Thoracic aorta (tissue), 2 donors: ENCODE measurements at regions not wholly inside any gene's neighbourhood (a gene's known extent, or its start where the extent isn't known, plus 50 kb on each side); places are given as distances from the start of the nearest gene placed in this dataset.

Source experiments
- ATAC-seq: fragments of 150-250 bp; one replicate; pipeline ENCODE4 v1.8.0; 2017; ENCODE audit warnings: low read depth; ENCODE audit not compliant: insufficient number of reproducible peaks, low FRiP score
- DNase-seq: peaks from one replicate; pipeline ENCODE4 v3.0.0-alpha.2; 2020; ENCODE audit warnings: low spot score
- H3K27ac ChIP-seq, 2 donors: fragments of 200-600 bp; sonication (generic); 1 replicate in 1 of 2; 2 replicates in 1 of 2; pipeline ENCODE4 v1.5.1; 2016; ENCODE audit warnings: mild to moderate bottlenecking in 2 of 2, moderate library complexity in 2 of 2
- H3K27me3 ChIP-seq: fragments of 200-600 bp; sonication (generic); replicated peaks from 2 replicates; pipeline ENCODE4 v1.6.0; 2016; ENCODE audit warnings: mild to moderate bottlenecking; ENCODE audit not compliant: insufficient read depth
- H3K36me3 ChIP-seq: fragments of 200-600 bp; sonication (generic); one replicate; pipeline ENCODE4 v1.5.1; 2016
- H3K4me1 ChIP-seq, 2 donors: fragments of 200-600 bp; sonication (generic); 1 replicate in 1 of 2; 2 replicates in 1 of 2; pipeline versions ENCODE4 v1.5.1 to v1.6.0; 2016; ENCODE audit warnings: low read depth in 2 of 2, mild to moderate bottlenecking in 1 of 2; ENCODE audit not compliant: control insufficient read depth in 1 of 2
- H3K4me3 ChIP-seq: fragments of 200-600 bp; sonication (generic); 2 replicates; pipeline ENCODE4 v1.5.1; 2016; ENCODE audit warnings: mild to moderate bottlenecking
- H3K9me3 ChIP-seq: fragments of 200-600 bp; sonication (generic); 2 replicates; pipeline ENCODE4 v1.5.1; 2016
- TF ChIP-seq, protein P1 (sequence below): fragments of 200-600 bp; sonication (generic); IDR thresholded peaks from one replicate; pipeline ENCODE4 v1.5.1; 2019; ENCODE audit warnings: antibody characterized with exemption

DNA sequence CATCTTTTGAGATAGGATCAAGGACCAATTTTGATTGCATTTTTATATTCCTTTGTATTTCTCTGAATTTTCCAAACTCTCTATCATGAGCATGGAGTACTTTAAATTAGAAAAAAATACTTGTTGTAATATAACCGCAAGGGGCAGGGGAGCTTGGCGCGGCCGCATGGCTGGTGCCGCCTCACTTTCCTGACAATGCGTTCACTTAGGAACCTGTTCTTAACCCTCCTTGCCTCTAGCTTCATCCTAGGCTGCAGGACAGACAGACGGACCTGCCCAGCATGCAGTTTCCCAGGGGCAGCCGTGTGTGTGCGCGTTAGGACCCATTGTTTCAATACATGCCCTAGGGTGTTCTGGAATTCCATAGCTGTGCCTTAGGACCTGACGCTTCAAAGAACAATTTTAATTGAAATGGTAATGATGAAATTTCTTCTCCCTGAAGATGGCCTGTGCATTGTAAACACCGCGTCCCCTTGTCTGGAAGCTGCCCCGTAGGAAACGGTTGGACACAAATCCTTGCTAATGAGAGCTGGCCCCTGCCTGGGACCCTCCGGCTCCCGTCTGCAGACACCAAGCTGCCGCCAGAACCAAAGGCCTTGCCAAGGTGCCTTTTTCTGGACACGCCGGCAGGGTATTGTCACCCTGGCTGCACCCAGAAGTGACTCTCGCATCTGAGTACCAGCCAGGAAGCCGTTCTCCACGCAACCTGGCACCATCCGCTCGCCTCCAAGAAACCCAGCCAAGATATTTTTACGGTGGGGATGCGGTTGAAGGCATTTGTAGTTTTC, 466.4 kb downstream of the NPHP4 start:
- no peak overlapping the region for H3K27ac ChIP-seq
- ATAC-seq (no peak), DNase-seq (no peak)
- H3K4me1 ChIP-seq: no peaks in the 10 kb centered on the region
- no peak overlapping the region for H3K4me3 ChIP-seq
- no peaks in the 10 kb centered on the region for H3K9me3 ChIP-seq
- TF ChIP-seq, protein P1, sequence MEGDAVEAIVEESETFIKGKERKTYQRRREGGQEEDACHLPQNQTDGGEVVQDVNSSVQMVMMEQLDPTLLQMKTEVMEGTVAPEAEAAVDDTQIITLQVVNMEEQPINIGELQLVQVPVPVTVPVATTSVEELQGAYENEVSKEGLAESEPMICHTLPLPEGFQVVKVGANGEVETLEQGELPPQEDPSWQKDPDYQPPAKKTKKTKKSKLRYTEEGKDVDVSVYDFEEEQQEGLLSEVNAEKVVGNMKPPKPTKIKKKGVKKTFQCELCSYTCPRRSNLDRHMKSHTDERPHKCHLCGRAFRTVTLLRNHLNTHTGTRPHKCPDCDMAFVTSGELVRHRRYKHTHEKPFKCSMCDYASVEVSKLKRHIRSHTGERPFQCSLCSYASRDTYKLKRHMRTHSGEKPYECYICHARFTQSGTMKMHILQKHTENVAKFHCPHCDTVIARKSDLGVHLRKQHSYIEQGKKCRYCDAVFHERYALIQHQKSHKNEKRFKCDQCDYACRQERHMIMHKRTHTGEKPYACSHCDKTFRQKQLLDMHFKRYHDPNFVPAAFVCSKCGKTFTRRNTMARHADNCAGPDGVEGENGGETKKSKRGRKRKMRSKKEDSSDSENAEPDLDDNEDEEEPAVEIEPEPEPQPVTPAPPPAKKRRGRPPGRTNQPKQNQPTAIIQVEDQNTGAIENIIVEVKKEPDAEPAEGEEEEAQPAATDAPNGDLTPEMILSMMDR: no peak
- no peaks in the 10 kb centered on the region for H3K27me3 ChIP-seq
- no peaks in the 10 kb centered on the region for H3K36me3 ChIP-seq

- Histone ChIP-seq H3K27me3 (no peaks in the 10 kb centered on the region), H3K9me3 (no peaks in the 10 kb centered on the region), H3K4me1 (no peaks in the 10 kb centered on the region), H3K36me3 (no peaks in the 10 kb centered on the region), H3K27ac (no peak overlapping the region), H3K4me3 (no peak overlapping the region)
- ATAC-seq (no peak), DNase-seq (no peak)
- TF ChIP-seq, protein P1: no peak
Measured at GRCh38 chr1:5522531-5523145, 469.6 kb downstream of the NPHP4 start.

DNA sequence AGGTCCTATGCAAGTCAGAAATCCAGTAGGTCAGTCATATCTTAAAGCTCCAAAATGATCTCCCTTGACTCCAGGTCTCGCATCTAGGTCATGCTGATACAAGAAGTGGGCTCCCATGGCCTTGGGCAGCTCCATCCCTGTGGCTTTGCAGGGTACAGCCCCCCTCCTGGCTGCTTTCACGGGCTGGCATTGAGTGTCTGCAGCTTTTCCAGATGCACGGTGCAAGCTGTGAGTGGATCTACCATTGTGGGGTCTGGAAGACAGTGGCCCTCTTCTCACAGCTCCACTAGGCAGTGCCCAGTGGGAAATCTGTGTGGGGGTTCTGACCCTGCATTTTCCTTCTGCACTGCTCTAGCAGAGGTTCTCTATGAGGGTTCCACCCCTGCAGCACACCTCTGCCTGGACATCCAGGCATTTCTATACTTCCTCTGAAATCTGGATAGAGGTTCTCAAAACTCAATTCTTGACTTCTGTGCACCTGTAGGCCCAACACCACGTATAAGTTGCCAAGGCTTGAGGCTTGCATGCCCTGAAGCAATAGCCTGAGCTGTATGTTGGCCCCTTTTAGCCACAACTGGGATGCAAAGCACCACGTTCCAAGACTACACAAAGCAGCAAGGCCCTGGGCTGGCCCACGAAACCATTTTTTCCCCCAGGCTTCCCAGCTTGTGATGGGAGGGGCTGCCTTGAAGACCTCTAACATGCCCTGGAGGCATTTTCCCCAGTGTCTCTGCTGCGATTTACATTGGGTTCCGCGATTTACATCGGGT, 472.7 kb downstream of the NPHP4 start:
- no peaks in the 10 kb centered on the region for H3K27me3 ChIP-seq
- no peak overlapping the region for H3K4me3 ChIP-seq
- DNase-seq: no peak
- H3K36me3 ChIP-seq: no peaks in the 10 kb centered on the region
- no peak overlapping the region for H3K27ac ChIP-seq
- no peaks in the 10 kb centered on the region for H3K4me1 ChIP-seq
- no peak for ATAC-seq
- no peaks in the 10 kb centered on the region for H3K9me3 ChIP-seq
- TF ChIP-seq, protein P1: no peak

DNA sequence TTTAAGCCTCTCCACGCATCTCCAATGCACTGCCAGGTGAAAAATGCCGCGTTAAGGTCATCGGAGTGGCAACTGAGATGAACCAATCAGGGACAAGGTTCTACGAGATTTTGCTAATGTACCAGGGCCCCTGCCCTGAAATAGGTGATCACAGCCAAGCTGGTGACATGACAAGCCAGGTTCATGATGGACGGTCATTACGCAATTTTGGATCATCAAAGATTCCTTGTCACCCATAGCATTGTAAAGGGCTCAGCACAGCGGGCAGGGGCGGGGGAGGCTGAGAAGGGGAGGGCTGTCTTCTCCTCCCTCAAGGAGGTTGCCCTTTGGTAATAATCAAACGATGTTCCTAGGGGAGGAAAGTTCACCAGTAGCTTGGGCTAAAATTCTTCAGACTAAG, 475.5 kb downstream of the NPHP4 start:
- ATAC-seq: no peak
- Histone ChIP-seq H3K4me1 (no peaks in the 10 kb centered on the region), H3K27me3 (no peaks in the 10 kb centered on the region), H3K27ac (no peak overlapping the region), H3K4me3 (no peak overlapping the region), H3K36me3 (no peaks in the 10 kb centered on the region), H3K9me3 (no peaks in the 10 kb centered on the region)
- TF ChIP-seq, protein P1: no peak
- no peak for DNase-seq

- Histone ChIP-seq H3K4me3 (no peak overlapping the region), H3K36me3 (no peaks in the 10 kb centered on the region), H3K4me1 (no peaks in the 10 kb centered on the region), H3K27me3 (no peaks in the 10 kb centered on the region), H3K27ac (no peak overlapping the region), H3K9me3 (no peaks in the 10 kb centered on the region)
- TF ChIP-seq, protein P1: no peak
- ATAC-seq (no peak), DNase-seq (no peak)
Measured at GRCh38 chr1:5515501-5515900, 476.7 kb downstream of the NPHP4 start.
